ENCODE measurements at regions not wholly inside any gene's neighbourhood (a gene's known extent, or its start where the extent isn't known, plus 50 kb on each side); places are given as distances from the start of the nearest gene placed in this dataset.

DNA sequence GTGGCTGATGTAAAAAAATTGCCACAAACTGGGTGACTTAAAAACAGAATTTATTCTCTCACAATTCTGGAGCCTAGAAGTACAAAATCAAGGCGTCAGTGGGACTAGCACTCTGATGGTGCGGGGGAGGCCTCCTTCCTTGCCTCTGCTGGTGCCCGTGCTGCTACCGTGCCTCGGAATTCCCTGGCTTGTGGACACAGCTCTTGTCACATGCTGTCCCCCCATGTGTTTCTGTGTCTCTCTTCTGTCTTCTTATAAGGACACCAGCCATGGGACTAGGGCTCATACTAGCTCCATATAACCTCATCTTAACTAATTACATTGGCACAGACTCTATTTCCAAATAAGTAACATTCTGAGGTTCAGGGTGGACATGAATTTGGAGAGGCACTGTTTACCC lies 242.3 kb upstream of the IRX2 start:
- H3K9me3 ChIP-seq (ENCODE audit: control insufficient read depth, insufficient read depth, low read depth, low read length): no peaks in the 10 kb centered on the region
- ATAC-seq: no peak
- BruUV-seq (replicated peaks): no TSS peak
- H3K27ac ChIP-seq (ENCODE audit: low read length): no peak overlapping the region
- no peaks in the 10 kb centered on the region for H3K27me3 ChIP-seq (ENCODE audit: control insufficient read depth, insufficient read depth, low read length)
- no peaks in the 10 kb centered on the region for H3K36me3 ChIP-seq (ENCODE audit: control insufficient read depth, insufficient read depth, low read length)
- H3K4me1 ChIP-seq (ENCODE audit: control insufficient read depth, insufficient read depth, low read length): no peaks in the 10 kb centered on the region
- in situ Hi-C loops (cut with HindIII; ENCODE audit: low pct_unique_long_range_greater_than_20kb, low sequenced_read_pairs) (no loop called here), intact Hi-C loops (cut with micrococcal nuclease; ENCODE audit: unreplicated experiment) (no loop called here)
- TF ChIP-seq, protein P1, sequence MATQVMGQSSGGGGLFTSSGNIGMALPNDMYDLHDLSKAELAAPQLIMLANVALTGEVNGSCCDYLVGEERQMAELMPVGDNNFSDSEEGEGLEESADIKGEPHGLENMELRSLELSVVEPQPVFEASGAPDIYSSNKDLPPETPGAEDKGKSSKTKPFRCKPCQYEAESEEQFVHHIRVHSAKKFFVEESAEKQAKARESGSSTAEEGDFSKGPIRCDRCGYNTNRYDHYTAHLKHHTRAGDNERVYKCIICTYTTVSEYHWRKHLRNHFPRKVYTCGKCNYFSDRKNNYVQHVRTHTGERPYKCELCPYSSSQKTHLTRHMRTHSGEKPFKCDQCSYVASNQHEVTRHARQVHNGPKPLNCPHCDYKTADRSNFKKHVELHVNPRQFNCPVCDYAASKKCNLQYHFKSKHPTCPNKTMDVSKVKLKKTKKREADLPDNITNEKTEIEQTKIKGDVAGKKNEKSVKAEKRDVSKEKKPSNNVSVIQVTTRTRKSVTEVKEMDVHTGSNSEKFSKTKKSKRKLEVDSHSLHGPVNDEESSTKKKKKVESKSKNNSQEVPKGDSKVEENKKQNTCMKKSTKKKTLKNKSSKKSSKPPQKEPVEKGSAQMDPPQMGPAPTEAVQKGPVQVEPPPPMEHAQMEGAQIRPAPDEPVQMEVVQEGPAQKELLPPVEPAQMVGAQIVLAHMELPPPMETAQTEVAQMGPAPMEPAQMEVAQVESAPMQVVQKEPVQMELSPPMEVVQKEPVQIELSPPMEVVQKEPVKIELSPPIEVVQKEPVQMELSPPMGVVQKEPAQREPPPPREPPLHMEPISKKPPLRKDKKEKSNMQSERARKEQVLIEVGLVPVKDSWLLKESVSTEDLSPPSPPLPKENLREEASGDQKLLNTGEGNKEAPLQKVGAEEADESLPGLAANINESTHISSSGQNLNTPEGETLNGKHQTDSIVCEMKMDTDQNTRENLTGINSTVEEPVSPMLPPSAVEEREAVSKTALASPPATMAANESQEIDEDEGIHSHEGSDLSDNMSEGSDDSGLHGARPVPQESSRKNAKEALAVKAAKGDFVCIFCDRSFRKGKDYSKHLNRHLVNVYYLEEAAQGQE (IDR thresholded peaks at IDR 0.05; ENCODE audit: insufficient read depth in 1 of 2, low read depth in 2 of 2, low read length in 1 of 2): no peak
- TF ChIP-seq, protein P2, sequence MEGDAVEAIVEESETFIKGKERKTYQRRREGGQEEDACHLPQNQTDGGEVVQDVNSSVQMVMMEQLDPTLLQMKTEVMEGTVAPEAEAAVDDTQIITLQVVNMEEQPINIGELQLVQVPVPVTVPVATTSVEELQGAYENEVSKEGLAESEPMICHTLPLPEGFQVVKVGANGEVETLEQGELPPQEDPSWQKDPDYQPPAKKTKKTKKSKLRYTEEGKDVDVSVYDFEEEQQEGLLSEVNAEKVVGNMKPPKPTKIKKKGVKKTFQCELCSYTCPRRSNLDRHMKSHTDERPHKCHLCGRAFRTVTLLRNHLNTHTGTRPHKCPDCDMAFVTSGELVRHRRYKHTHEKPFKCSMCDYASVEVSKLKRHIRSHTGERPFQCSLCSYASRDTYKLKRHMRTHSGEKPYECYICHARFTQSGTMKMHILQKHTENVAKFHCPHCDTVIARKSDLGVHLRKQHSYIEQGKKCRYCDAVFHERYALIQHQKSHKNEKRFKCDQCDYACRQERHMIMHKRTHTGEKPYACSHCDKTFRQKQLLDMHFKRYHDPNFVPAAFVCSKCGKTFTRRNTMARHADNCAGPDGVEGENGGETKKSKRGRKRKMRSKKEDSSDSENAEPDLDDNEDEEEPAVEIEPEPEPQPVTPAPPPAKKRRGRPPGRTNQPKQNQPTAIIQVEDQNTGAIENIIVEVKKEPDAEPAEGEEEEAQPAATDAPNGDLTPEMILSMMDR (IDR thresholded peaks at IDR 0.05): no peak
- TF ChIP-seq SIN3A (IDR thresholded peaks at IDR 0.05; ENCODE audit: borderline replicate concordance, insufficient read depth, low read depth, low read length) (no peak), TCF7L2 (IDR thresholded peaks at IDR 0.05; ENCODE audit: low read depth, low read length) (no peak), POLR2AphosphoS5 (IDR thresholded peaks at IDR 0.05; ENCODE audit: low read depth, low read length) (no peak)
- POLR2A ChIA-PET: no interaction called here
- CTCF ChIA-PET: no interaction called here
- no peak for DNase-seq (ENCODE audit: low read depth, low spot score)
- no peak overlapping the region for H3K4me3 ChIP-seq (ENCODE audit: low read depth in 2 of 2, low read length in 2 of 2)

GRCh38 chr5:2993301-2993700 lies 241.8 kb upstream of the IRX2 start:
- Histone ChIP-seq H3K27me3 (ENCODE audit: control insufficient read depth, insufficient read depth, low read length) (no peaks in the 10 kb centered on the region), H3K4me1 (ENCODE audit: control insufficient read depth, insufficient read depth, low read length) (no peaks in the 10 kb centered on the region)

More at GRCh38 chr5:2993301-2993700, 241.8 kb upstream of the IRX2 start:
- DNase-seq (ENCODE audit: low read depth, low spot score) (no peak), ATAC-seq (no peak)
- CTCF ChIA-PET: no interaction called here
- BruUV-seq (replicated peaks): no TSS peak
- Histone ChIP-seq H3K27ac (ENCODE audit: low read length) (no peak overlapping the region), H3K9me3 (ENCODE audit: control insufficient read depth, insufficient read depth, low read depth, low read length) (no peaks in the 10 kb centered on the region), H3K4me3 (ENCODE audit: low read depth in 2 of 2, low read length in 2 of 2) (no peak overlapping the region), H3K36me3 (ENCODE audit: control insufficient read depth, insufficient read depth, low read length) (no peaks in the 10 kb centered on the region)
- in situ Hi-C loops (cut with HindIII; ENCODE audit: low pct_unique_long_range_greater_than_20kb, low sequenced_read_pairs) (no loop called here), intact Hi-C loops (cut with micrococcal nuclease; ENCODE audit: unreplicated experiment) (no loop called here)
- POLR2A ChIA-PET: no interaction called here
- no peak for TF ChIP-seq POLR2AphosphoS5 (IDR thresholded peaks at IDR 0.05; ENCODE audit: low read depth, low read length)
- TF ChIP-seq, protein P2 (IDR thresholded peaks at IDR 0.05): no peak
- TF ChIP-seq, protein P1 (IDR thresholded peaks at IDR 0.05; ENCODE audit: insufficient read depth in 1 of 2, low read depth in 2 of 2, low read length in 1 of 2): no peak
- TF ChIP-seq SIN3A (IDR thresholded peaks at IDR 0.05; ENCODE audit: borderline replicate concordance, insufficient read depth, low read depth, low read length): no peak
- TF ChIP-seq TCF7L2 (IDR thresholded peaks at IDR 0.05; ENCODE audit: low read depth, low read length): no peak

Measured in Panc1 (cell line).